Kidney glomerular epithelial cell (primary cell): ENCODE measurements at regions not wholly inside any gene's neighbourhood (a gene's known extent, or its start where the extent isn't known, plus 50 kb on each side); places are given as distances from the start of the nearest gene placed in this dataset.

Experiments used
- DNase-seq: peaks from one replicate; lab custom pipeline; 2025; lab: John Stamatoyannopoulos, UW

- no peak for DNase-seq
Observed at GRCh38 chr10:78298835-78299234, 265.2 kb downstream of the RPS24 start.

- DNase-seq = no peak
Observed at GRCh38 chr10:78299851-78300468, 266.3 kb downstream of the RPS24 start.

GRCh38 chr10:78300526-78300925, 266.9 kb downstream of the RPS24 start:
- no peak for DNase-seq

- no peak for DNase-seq
Observed at GRCh38 chr10:78301481-78301880, 267.8 kb downstream of the RPS24 start.

GRCh38 chr10:78301891-78302738, 268.5 kb downstream of the RPS24 start:
- peak; percentile 5 for DNase-seq

GRCh38 chr10:78302739-78302988, 269.0 kb downstream of the RPS24 start:
- no peak for DNase-seq

- DNase-seq = peak; percentile 54
Observed at GRCh38 chr10:78302989-78303854, 269.6 kb downstream of the RPS24 start.

- DNase-seq = no peak
Observed at GRCh38 chr10:78304091-78305045, 270.7 kb downstream of the RPS24 start.

GRCh38 chr10:78305311-78305710, 271.6 kb downstream of the RPS24 start:
- no peak for DNase-seq

GRCh38 chr10:78306358-78306757, 272.7 kb downstream of the RPS24 start:
- no peak for DNase-seq

- no peak for DNase-seq
Observed at GRCh38 chr10:78307576-78307975, 273.9 kb downstream of the RPS24 start.

- no peak for DNase-seq
Observed at GRCh38 chr10:78309536-78310237, 276.0 kb downstream of the RPS24 start.

- no peak for DNase-seq
Observed at GRCh38 chr10:78310481-78311080, 276.9 kb downstream of the RPS24 start.

GRCh38 chr10:78312197-78313047, 278.8 kb downstream of the RPS24 start:
- peak; percentile 40 for DNase-seq

GRCh38 chr10:78313048-78313381, 279.4 kb downstream of the RPS24 start:
- DNase-seq = no peak

GRCh38 chr10:78313636-78314035, 280.0 kb downstream of the RPS24 start:
- no peak for DNase-seq

GRCh38 chr10:78314651-78315050, 281.0 kb downstream of the RPS24 start:
- no peak for DNase-seq

- DNase-seq = no peak
Observed at GRCh38 chr10:78316451-78316931, 282.8 kb downstream of the RPS24 start.

- DNase-seq = no peak
Observed at GRCh38 chr10:78318305-78318704, 284.6 kb downstream of the RPS24 start.

GRCh38 chr10:78319371-78319770, 285.7 kb downstream of the RPS24 start:
- no peak for DNase-seq
